ENCODE measurements at regions not wholly inside any gene's neighbourhood (a gene's known extent, or its start where the extent isn't known, plus 50 kb on each side); places are given as distances from the start of the nearest gene placed in this dataset.

- TF ChIP-seq NFE2L2 (IDR thresholded peaks at IDR 0.05; ENCODE audit: low read depth, low read length) (no peak), SMC3 (IDR thresholded peaks at IDR 0.05; ENCODE audit: low read depth, low read length) (no peak), BHLHE40 (IDR thresholded peaks at IDR 0.05; ENCODE audit: low read depth, low read length) (no peak), CTCF (conservative IDR thresholded peaks at IDR 0.05; ENCODE audit: low read depth, low read length) (no peak), USF2 (IDR thresholded peaks at IDR 0.05; ENCODE audit: low read depth, low read length) (no peak), RFX5 (IDR thresholded peaks at IDR 0.05; ENCODE audit: low read depth, low read length) (no peak), RAD21 (IDR thresholded peaks at IDR 0.05; ENCODE audit: low read length) (no peak), MAZ (IDR thresholded peaks at IDR 0.05; ENCODE audit: borderline replicate concordance, low read depth, low read length) (no peak)
- H2BK20ac ChIP-seq (ENCODE audit: low read depth, low read length), result no peak overlapping the region
- in situ Hi-C loops (cut with MboI; ENCODE audit: low sequenced_read_pairs), result no loop called here
- no peak overlapping the region for H3K56ac ChIP-seq (ENCODE audit: extremely low read depth, insufficient read depth, low read length)
- no peak overlapping the region for H2BK5ac ChIP-seq (ENCODE audit: low read depth, low read length, poor library complexity, severe bottlenecking)
- H3K4me1 ChIP-seq (ENCODE audit: control insufficient read depth, insufficient read depth, low read length), result no peaks in the 10 kb centered on the region
- no peaks in the 10 kb centered on the region for H3K36me3 ChIP-seq (ENCODE audit: control insufficient read depth, insufficient read depth, low read length)
- H3K4me2 ChIP-seq (ENCODE audit: low read depth, low read length), result no peak overlapping the region
- no peak overlapping the region for H3K23ac ChIP-seq (ENCODE audit: low read depth, low read length)
- intact Hi-C loops (cut with micrococcal nuclease), result no loop called here
- H3K9ac ChIP-seq (ENCODE audit: low read depth, low read length), result no peak overlapping the region
- no peaks in the 10 kb centered on the region for H3K9me1 ChIP-seq (ENCODE audit: insufficient read depth, low read length)
- no peak overlapping the region for H2AK9ac ChIP-seq (replicated peaks; ENCODE audit: low read depth, low read length, poor library complexity)
- DNase-seq, result no peak
- no peak overlapping the region for H3K27ac ChIP-seq (ENCODE audit: insufficient read depth, low read length)
- 0 out of 2 replicates have a peak, but pooled peaks cover 2% of the 10 kb centered on the region for H3K9me3 ChIP-seq (ENCODE audit: control insufficient read depth, insufficient read depth, low read length)
- no peak overlapping the region for H3K4ac ChIP-seq (ENCODE audit: low read depth, low read length)
- no peak for ATAC-seq (ENCODE audit: low read depth)
- no peaks in the 10 kb centered on the region for H4K20me1 ChIP-seq (ENCODE audit: insufficient read depth, low read length)
- BruUV-seq (replicated peaks), result no TSS peak
- H3K4me3 ChIP-seq (ENCODE audit: insufficient read depth, low read depth, low read length), result no peak overlapping the region
- ChIA-PET POLR2A (ENCODE audit: unreplicated experiment) (no interaction called here), CTCF (no interaction called here)
- no peak overlapping the region for H4K91ac ChIP-seq (ENCODE audit: insufficient read depth, low read depth, low read length)
- no peak overlapping the region for H2BK120ac ChIP-seq (ENCODE audit: low read depth, low read length)
- no peak overlapping the region for H2AK5ac ChIP-seq (ENCODE audit: low read depth, low read length)
- H2BK15ac ChIP-seq (ENCODE audit: low read depth, low read length), result no peak overlapping the region
- H3K27me3 ChIP-seq (ENCODE audit: control insufficient read depth, insufficient read depth, low read length), result no peaks in the 10 kb centered on the region
- H4K8ac ChIP-seq (ENCODE audit: low read depth in 2 of 2, low read length in 2 of 2), result no peak overlapping the region
- dilution Hi-C loops (cut with HindIII; ENCODE audit: low sequenced_read_pairs, unreplicated experiment), result no loop called here
- no peak overlapping the region for H4K5ac ChIP-seq (ENCODE audit: low read depth, low read length)
- H3K79me1 ChIP-seq (ENCODE audit: low read depth in 1 of 2, low read length in 2 of 2), result no peaks in the 10 kb centered on the region
- H3K18ac ChIP-seq (ENCODE audit: low read depth, low read length), result no peak overlapping the region
- H3K14ac ChIP-seq (replicated peaks; ENCODE audit: low read depth, low read length), result no peak overlapping the region
- no peak overlapping the region for H2AFZ ChIP-seq (replicated peaks; ENCODE audit: low read length, poor library complexity)
These were observed 1930.5 kb upstream of the AGA start for GRCh38 chr4:179372746-179373145.

Data from IMR-90 (cell line).